WTC11 (cell line): ENCODE measurements at regions not wholly inside any gene's neighbourhood (a gene's known extent, or its start where the extent isn't known, plus 50 kb on each side); places are given as distances from the start of the nearest gene placed in this dataset.

Experiments
- ATAC-seq: fragments of 200-7000 bp; cut with Tn5 transposase; 2 replicates; pipeline ENCODE4 v1.10.0; 2021; ENCODE audit warnings: mild to moderate bottlenecking, moderate library complexity
- CTCF ChIA-PET: fragments of 300-600 bp; sonication (Branson Sonifier 250); formaldehyde crosslinking; loops from one replicate; lab custom pipeline; 2021; ENCODE audit warnings: antibody characterized with exemption; lab: Charles Lee
- POLR2A ChIA-PET: fragments of 350-600 bp; sonication (Branson Sonifier 250); formaldehyde crosslinking; loops from one replicate; lab custom pipeline; 2021; ENCODE audit warnings: antibody characterized with exemption; lab: Charles Lee
- DNase-seq: peaks from one replicate; pipeline ENCODE4 v3.0.0; 2021; ENCODE audit warnings: low spot score
- H3K27ac Mint-ChIP-seq: 2 replicates; pipeline ENCODE4 v1.8.0; 2021; ENCODE audit warnings: mixed read lengths
- H3K27me3 Mint-ChIP-seq: 2 replicates; pipeline ENCODE4 v1.8.0; 2021; ENCODE audit warnings: low read depth, mild to moderate bottlenecking, moderate library complexity, mixed read lengths
- H3K36me3 Mint-ChIP-seq: 2 replicates; pipeline ENCODE4 v1.8.0; 2021; ENCODE audit warnings: mixed read lengths
- H3K4me1 Mint-ChIP-seq: 2 replicates; pipeline ENCODE4 v1.8.0; 2022; ENCODE audit warnings: mixed read lengths
- H3K4me3 Mint-ChIP-seq: 2 replicates; pipeline ENCODE4 v1.8.0; 2021; ENCODE audit warnings: mild to moderate bottlenecking, moderate library complexity, mixed read lengths
- H3K9me3 Mint-ChIP-seq: 2 replicates; pipeline ENCODE4 v1.8.0; 2021; ENCODE audit warnings: mixed read lengths
- ATF1 ChIP-seq: sonication (generic); formaldehyde crosslinking; IDR thresholded peaks from 2 replicates; pipeline ENCODE4 v1.8.1; 2023; ENCODE audit warnings: mild to moderate bottlenecking, moderate library complexity, missing genetic modification reagents
- ETV6 ChIP-seq: sonication (generic); formaldehyde crosslinking; IDR thresholded peaks from 2 replicates; pipeline ENCODE4 v1.8.1; 2022; ENCODE audit warnings: mild to moderate bottlenecking, missing genetic modification reagents
- IRF2 ChIP-seq: sonication (generic); formaldehyde crosslinking; IDR thresholded peaks from 2 replicates; pipeline ENCODE4 v1.8.0; 2022; ENCODE audit warnings: low read depth, missing genetic modification reagents, borderline replicate concordance
- JAZF1 ChIP-seq: fragments of 250-450 bp; sonication (Bioruptor Pico); IDR thresholded peaks from 2 replicates; pipeline ENCODE4 v1.9.0; 2021; ENCODE audit warnings: moderate library complexity, mild to moderate bottlenecking, inconsistent platforms
- NR1H2 ChIP-seq: sonication (generic); formaldehyde crosslinking; IDR thresholded peaks from 2 replicates; pipeline ENCODE4 v1.9.0; 2021; ENCODE audit warnings: mild to moderate bottlenecking, moderate library complexity, missing genetic modification reagents
- NR2C2 ChIP-seq: sonication (generic); formaldehyde crosslinking; IDR thresholded peaks from 2 replicates; pipeline ENCODE4 v1.8.0; 2022; ENCODE audit warnings: mild to moderate bottlenecking, missing genetic modification reagents
- RELA ChIP-seq: sonication (generic); formaldehyde crosslinking; IDR thresholded peaks from 2 replicates; pipeline ENCODE4 v1.8.1; 2022; ENCODE audit warnings: missing genetic modification reagents, mild to moderate bottlenecking, borderline replicate concordance
- SP1 ChIP-seq: sonication (generic); formaldehyde crosslinking; conservative IDR thresholded peaks from 2 replicates; pipeline ENCODE4 v1.8.1; 2022; ENCODE audit warnings: missing genetic modification reagents
- TCF7 ChIP-seq: sonication (generic); formaldehyde crosslinking; IDR thresholded peaks from 2 replicates; pipeline ENCODE4 v1.8.0; 2022; ENCODE audit warnings: mild to moderate bottlenecking, low read depth, missing genetic modification reagents, moderate library complexity
- ZNF138 ChIP-seq: sonication (generic); formaldehyde crosslinking; conservative IDR thresholded peaks from 2 replicates; pipeline ENCODE4 v1.8.1; 2022; ENCODE audit warnings: mild to moderate bottlenecking, moderate library complexity, missing genetic modification reagents
- ZNF219 ChIP-seq: sonication (generic); formaldehyde crosslinking; IDR thresholded peaks from 2 replicates; pipeline ENCODE4 v1.8.0; 2023; ENCODE audit warnings: missing genetic modification reagents, mild to moderate bottlenecking, borderline replicate concordance
- ZNF396 ChIP-seq: fragments of 250-450 bp; sonication (Bioruptor Pico); IDR thresholded peaks from 2 replicates; pipeline ENCODE4 v1.8.0; 2021; ENCODE audit warnings: mild to moderate bottlenecking, moderate library complexity, borderline replicate concordance
- ZNF423 ChIP-seq: fragments of 250-450 bp; sonication (Bioruptor Pico); IDR thresholded peaks from 2 replicates; pipeline ENCODE4 v2.1.2; 2022; ENCODE audit warnings: mild to moderate bottlenecking, moderate library complexity
- TF ChIP-seq, protein P1 (sequence below): sonication (generic); formaldehyde crosslinking; IDR thresholded peaks from 2 replicates; pipeline ENCODE4 v1.8.1; 2023; ENCODE audit warnings: mild to moderate bottlenecking, missing genetic modification reagents, borderline replicate concordance
- TF ChIP-seq, protein P2 (sequence below): sonication (generic); formaldehyde crosslinking; IDR thresholded peaks from 2 replicates; pipeline ENCODE4 v1.8.1; 2022; ENCODE audit warnings: low read depth, mild to moderate bottlenecking, moderate library complexity, missing genetic modification reagents, borderline replicate concordance
- TF ChIP-seq, protein P3 (sequence below): sonication (generic); formaldehyde crosslinking; IDR thresholded peaks from 2 replicates; pipeline ENCODE4 v1.8.0; 2022; ENCODE audit warnings: mild to moderate bottlenecking, missing genetic modification reagents
- TF ChIP-seq, protein P4 (sequence below): sonication (generic); formaldehyde crosslinking; IDR thresholded peaks from 2 replicates; pipeline ENCODE4 v1.8.0; 2023; ENCODE audit warnings: missing genetic modification reagents, mild to moderate bottlenecking, borderline replicate concordance
- TF ChIP-seq, protein P5 (sequence below): fragments of 250-450 bp; sonication (Bioruptor Pico); IDR thresholded peaks from 2 replicates; pipeline ENCODE4 v1.9.0; 2021; ENCODE audit warnings: mild to moderate bottlenecking
- TF ChIP-seq, protein P6 (sequence below): fragments of 250-450 bp; sonication (Bioruptor Pico); conservative IDR thresholded peaks from 2 replicates; pipeline ENCODE4 v1.9.0; 2021; ENCODE audit warnings: mild to moderate bottlenecking

DNA sequence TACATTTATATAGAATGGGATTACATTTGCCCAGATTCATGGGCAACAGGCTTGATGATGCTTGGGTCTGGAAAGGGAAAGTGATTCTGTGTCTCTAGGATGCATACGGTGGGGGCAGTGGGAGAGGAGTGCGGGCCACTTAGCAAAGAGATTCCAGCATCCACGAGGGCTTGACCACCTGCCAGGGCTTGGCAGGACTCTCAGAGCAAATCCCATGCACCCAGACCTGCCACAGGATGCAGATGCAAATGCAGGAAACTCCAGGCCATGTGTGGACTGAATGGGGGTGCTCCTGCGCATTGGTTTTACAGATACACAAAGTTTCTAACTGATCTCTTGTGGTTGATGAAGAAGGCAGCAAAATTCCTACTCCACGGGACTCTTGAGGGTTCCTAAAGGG lies 334.7 kb downstream of the CYRIA start:
- H3K27me3 Mint-ChIP-seq = peaks cover 17% of the 10 kb centered on the region
- no peaks in the 10 kb centered on the region for H3K9me3 Mint-ChIP-seq
- peaks cover 56% of the 10 kb centered on the region for H3K4me1 Mint-ChIP-seq
- TF ChIP-seq ETV6 (CRISPR knock-in tag) (no peak), NR1H2 (CRISPR knock-in tag) (no peak), JAZF1 (CRISPR knock-in tag) (no peak), IRF2 (CRISPR knock-in tag) (no peak), ZNF219 (CRISPR knock-in tag) (no peak), ZNF423 (CRISPR knock-in tag) (no peak), TCF7 (CRISPR knock-in tag) (no peak), SP1 (CRISPR knock-in tag) (no peak), RELA (CRISPR knock-in tag) (no peak), NR2C2 (CRISPR knock-in tag) (no peak), ZNF138 (CRISPR knock-in tag) (no peak), ATF1 (CRISPR knock-in tag) (no peak), ZNF396 (CRISPR knock-in tag) (no peak)
- TF ChIP-seq, protein P1, sequence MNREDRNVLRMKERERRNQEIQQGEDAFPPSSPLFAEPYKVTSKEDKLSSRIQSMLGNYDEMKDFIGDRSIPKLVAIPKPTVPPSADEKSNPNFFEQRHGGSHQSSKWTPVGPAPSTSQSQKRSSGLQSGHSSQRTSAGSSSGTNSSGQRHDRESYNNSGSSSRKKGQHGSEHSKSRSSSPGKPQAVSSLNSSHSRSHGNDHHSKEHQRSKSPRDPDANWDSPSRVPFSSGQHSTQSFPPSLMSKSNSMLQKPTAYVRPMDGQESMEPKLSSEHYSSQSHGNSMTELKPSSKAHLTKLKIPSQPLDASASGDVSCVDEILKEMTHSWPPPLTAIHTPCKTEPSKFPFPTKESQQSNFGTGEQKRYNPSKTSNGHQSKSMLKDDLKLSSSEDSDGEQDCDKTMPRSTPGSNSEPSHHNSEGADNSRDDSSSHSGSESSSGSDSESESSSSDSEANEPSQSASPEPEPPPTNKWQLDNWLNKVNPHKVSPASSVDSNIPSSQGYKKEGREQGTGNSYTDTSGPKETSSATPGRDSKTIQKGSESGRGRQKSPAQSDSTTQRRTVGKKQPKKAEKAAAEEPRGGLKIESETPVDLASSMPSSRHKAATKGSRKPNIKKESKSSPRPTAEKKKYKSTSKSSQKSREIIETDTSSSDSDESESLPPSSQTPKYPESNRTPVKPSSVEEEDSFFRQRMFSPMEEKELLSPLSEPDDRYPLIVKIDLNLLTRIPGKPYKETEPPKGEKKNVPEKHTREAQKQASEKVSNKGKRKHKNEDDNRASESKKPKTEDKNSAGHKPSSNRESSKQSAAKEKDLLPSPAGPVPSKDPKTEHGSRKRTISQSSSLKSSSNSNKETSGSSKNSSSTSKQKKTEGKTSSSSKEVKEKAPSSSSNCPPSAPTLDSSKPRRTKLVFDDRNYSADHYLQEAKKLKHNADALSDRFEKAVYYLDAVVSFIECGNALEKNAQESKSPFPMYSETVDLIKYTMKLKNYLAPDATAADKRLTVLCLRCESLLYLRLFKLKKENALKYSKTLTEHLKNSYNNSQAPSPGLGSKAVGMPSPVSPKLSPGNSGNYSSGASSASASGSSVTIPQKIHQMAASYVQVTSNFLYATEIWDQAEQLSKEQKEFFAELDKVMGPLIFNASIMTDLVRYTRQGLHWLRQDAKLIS (CRISPR knock-in tag) = no peak
- TF ChIP-seq, protein P2, sequence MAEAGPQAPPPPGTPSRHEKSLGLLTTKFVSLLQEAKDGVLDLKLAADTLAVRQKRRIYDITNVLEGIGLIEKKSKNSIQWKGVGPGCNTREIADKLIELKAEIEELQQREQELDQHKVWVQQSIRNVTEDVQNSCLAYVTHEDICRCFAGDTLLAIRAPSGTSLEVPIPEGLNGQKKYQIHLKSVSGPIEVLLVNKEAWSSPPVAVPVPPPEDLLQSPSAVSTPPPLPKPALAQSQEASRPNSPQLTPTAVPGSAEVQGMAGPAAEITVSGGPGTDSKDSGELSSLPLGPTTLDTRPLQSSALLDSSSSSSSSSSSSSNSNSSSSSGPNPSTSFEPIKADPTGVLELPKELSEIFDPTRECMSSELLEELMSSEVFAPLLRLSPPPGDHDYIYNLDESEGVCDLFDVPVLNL (CRISPR knock-in tag) = no peak
- TF ChIP-seq, protein P3, sequence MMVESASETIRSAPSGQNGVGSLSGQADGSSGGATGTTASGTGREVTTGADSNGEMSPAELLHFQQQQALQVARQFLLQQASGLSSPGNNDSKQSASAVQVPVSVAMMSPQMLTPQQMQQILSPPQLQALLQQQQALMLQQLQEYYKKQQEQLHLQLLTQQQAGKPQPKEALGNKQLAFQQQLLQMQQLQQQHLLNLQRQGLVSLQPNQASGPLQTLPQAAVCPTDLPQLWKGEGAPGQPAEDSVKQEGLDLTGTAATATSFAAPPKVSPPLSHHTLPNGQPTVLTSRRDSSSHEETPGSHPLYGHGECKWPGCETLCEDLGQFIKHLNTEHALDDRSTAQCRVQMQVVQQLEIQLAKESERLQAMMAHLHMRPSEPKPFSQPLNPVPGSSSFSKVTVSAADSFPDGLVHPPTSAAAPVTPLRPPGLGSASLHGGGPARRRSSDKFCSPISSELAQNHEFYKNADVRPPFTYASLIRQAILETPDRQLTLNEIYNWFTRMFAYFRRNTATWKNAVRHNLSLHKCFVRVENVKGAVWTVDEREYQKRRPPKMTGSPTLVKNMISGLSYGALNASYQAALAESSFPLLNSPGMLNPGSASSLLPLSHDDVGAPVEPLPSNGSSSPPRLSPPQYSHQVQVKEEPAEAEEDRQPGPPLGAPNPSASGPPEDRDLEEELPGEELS (CRISPR knock-in tag) = no peak
- TF ChIP-seq, protein P4, sequence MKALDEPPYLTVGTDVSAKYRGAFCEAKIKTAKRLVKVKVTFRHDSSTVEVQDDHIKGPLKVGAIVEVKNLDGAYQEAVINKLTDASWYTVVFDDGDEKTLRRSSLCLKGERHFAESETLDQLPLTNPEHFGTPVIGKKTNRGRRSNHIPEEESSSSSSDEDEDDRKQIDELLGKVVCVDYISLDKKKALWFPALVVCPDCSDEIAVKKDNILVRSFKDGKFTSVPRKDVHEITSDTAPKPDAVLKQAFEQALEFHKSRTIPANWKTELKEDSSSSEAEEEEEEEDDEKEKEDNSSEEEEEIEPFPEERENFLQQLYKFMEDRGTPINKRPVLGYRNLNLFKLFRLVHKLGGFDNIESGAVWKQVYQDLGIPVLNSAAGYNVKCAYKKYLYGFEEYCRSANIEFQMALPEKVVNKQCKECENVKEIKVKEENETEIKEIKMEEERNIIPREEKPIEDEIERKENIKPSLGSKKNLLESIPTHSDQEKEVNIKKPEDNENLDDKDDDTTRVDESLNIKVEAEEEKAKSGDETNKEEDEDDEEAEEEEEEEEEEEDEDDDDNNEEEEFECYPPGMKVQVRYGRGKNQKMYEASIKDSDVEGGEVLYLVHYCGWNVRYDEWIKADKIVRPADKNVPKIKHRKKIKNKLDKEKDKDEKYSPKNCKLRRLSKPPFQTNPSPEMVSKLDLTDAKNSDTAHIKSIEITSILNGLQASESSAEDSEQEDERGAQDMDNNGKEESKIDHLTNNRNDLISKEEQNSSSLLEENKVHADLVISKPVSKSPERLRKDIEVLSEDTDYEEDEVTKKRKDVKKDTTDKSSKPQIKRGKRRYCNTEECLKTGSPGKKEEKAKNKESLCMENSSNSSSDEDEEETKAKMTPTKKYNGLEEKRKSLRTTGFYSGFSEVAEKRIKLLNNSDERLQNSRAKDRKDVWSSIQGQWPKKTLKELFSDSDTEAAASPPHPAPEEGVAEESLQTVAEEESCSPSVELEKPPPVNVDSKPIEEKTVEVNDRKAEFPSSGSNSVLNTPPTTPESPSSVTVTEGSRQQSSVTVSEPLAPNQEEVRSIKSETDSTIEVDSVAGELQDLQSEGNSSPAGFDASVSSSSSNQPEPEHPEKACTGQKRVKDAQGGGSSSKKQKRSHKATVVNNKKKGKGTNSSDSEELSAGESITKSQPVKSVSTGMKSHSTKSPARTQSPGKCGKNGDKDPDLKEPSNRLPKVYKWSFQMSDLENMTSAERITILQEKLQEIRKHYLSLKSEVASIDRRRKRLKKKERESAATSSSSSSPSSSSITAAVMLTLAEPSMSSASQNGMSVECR (CRISPR knock-in tag) = no peak
- TF ChIP-seq, protein P5, sequence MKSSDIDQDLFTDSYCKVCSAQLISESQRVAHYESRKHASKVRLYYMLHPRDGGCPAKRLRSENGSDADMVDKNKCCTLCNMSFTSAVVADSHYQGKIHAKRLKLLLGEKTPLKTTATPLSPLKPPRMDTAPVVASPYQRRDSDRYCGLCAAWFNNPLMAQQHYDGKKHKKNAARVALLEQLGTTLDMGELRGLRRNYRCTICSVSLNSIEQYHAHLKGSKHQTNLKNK (CRISPR knock-in tag) = no peak
- TF ChIP-seq, protein P6, sequence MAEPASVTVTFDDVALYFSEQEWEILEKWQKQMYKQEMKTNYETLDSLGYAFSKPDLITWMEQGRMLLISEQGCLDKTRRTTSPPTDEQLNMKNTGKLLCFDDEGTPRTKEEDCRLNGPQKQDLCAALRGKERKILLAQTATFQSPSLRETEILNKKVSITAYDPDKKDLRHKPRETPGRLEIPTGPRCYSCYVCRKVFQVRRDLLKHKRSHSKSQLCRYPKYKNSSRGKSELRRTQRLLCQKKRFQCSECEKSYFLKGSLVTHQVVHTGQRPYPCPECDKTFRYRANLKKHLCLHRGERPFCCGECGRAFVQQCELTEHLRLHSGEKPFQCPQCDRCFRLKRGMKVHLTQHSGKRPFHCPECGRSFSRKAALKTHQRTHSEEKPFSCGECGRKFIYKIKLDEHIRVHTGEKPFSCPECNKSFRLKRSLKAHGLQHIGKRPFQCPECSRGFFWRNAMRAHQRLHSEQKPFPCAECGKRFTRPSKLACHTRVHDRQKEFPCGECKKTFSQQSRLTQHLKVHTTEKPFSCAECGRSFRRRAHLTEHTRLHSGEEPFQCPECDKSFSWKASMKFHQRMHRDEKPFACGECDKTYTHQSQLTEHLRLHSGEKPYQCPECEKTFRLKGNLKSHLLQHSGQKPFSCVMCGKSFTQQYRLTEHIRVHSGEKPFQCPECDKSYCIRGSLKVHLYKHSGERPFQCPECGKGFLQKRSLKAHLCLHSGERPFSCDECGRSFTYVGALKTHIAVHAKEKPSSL (CRISPR knock-in tag) = no peak
- TF ChIP-seq, all 79 proteins: peak for 0
- no peak for DNase-seq
- ChIA-PET POLR2A (no interaction called here), CTCF (interaction anchor here (1.0 to 1.3 kb wide), 4 partner anchors 28 to 392 kb away, joined by 3 to 4 read pairs (median 3); no protein-coding TSS in a partner anchor)
- no peaks in the 10 kb centered on the region for H3K36me3 Mint-ChIP-seq
- ATAC-seq = peak; percentile 7; the same call in 1 of the 2 replicates
- no peak overlapping the region for H3K27ac Mint-ChIP-seq
- peak overlapping the region; percentile 9 for H3K4me3 Mint-ChIP-seq
